Sigmoid colon (tissue), 6 donors: ENCODE measurements at regions not wholly inside any gene's neighbourhood (a gene's known extent, or its start where the extent isn't known, plus 50 kb on each side); places are given as distances from the start of the nearest gene placed in this dataset.

Source experiments
- DNase-seq: peaks from one replicate; pipeline ENCODE4 v3.0.0-alpha.2; 2019
- H3K27ac ChIP-seq, 4 donors: fragments of 200-600 bp; sonication (generic); one replicate each; pipeline ENCODE4 v1.5.1; 2016 to 2019; ENCODE audit warnings: mild to moderate bottlenecking in 1 of 4
- H3K27me3 ChIP-seq, 3 donors: fragments of 200-600 bp; sonication (generic); one replicate each; pipeline ENCODE4 v1.5.1; 2019; ENCODE audit warnings: mild to moderate bottlenecking in 1 of 3
- H3K36me3 ChIP-seq, 4 donors: fragments of 200-600 bp; sonication (generic); one replicate each; pipeline ENCODE4 v1.5.1; 2016 to 2019
- H3K4me1 ChIP-seq, 4 donors: fragments of 200-600 bp; sonication (generic); one replicate each; pipeline ENCODE4 v1.5.1; 2017 to 2019
- H3K4me3 ChIP-seq, 4 donors: fragments of 200-600 bp; sonication (generic); one replicate each; pipeline ENCODE4 v1.5.1; 2017 to 2019; ENCODE audit warnings: mild to moderate bottlenecking in 2 of 4, moderate library complexity in 1 of 4
- H3K9me3 ChIP-seq, 4 donors: fragments of 200-600 bp in 3 of 4; sonication (generic) in 3 of 4; one replicate each; pipeline versions ENCODE4 v1.5.1 to v1.6.1; 2013 to 2019
- CTCF ChIP-seq, 4 experiments: fragments of 450-650 bp in 3 of 4; fragments of 200-600 bp in 1 of 4; IDR thresholded peaks; one replicate each; pipeline ENCODE4 v1.5.1; 2016 to 2019; ENCODE audit warnings: antibody characterized with exemption in 4 of 4, mild to moderate bottlenecking in 3 of 4, moderate library complexity in 2 of 4
- EP300 ChIP-seq, 4 donors: sonication (generic); formaldehyde crosslinking; IDR thresholded peaks; one replicate each; pipeline ENCODE4 v1.6.1; 2017; ENCODE audit warnings: antibody characterized with exemption in 4 of 4
- POLR2A ChIP-seq, 2 donors: fragments of 450-650 bp; IDR thresholded peaks; one replicate each; pipeline ENCODE4 v1.6.1; 2016; ENCODE audit warnings: antibody characterized with exemption in 2 of 2, mild to moderate bottlenecking in 2 of 2, moderate library complexity in 2 of 2
- POLR2AphosphoS5 ChIP-seq, 4 donors: sonication (generic); formaldehyde crosslinking; IDR thresholded peaks; one replicate each; pipeline ENCODE4 v1.6.1; 2017; ENCODE audit warnings: antibody characterized with exemption in 4 of 4
- WGBS, 2 donors: extraction: QIAGEN DNeasy Blood & Tissue Kit; methylation state at CpG; one replicate each; pipeline ENCODE4 v1.1.7; 2013; 5-methylcytosine and 5-hydroxymethylcytosine counted together
- intact Hi-C: fragments of 100-400 bp; cut with DNase I; formaldehyde crosslinking; loops from one replicate; pipeline ENCODE4 v1.15.1; 2023
- donor health status: healthy with polysubstance abuse.
- donor health status: healthy.

- Histone ChIP-seq H3K27ac (no peak overlapping the region), H3K4me1 (no peaks in the 10 kb centered on the region), H3K4me3 (no peak overlapping the region), H3K9me3 (no peaks in the 10 kb centered on the region), H3K36me3 (no peaks in the 10 kb centered on the region), H3K27me3 (no peaks in the 10 kb centered on the region)
- no peak for DNase-seq
- TF ChIP-seq POLR2AphosphoS5 (IDR thresholded peaks at IDR 0.05), result no peak
- no peak for TF ChIP-seq EP300 (IDR thresholded peaks at IDR 0.05)
- no peak for TF ChIP-seq CTCF (IDR thresholded peaks at IDR 0.05)
- TF ChIP-seq POLR2A (IDR thresholded peaks at IDR 0.05), result no peak
- intact Hi-C loops, result no loop called here
Observed at GRCh38 chr11:50155508-50155907, 122.8 kb downstream of the OR4C45 start.

- H3K4me3 ChIP-seq, result no peak overlapping the region
- H3K4me1 ChIP-seq, result no peaks in the 10 kb centered on the region
- H3K27me3 ChIP-seq, result no peaks in the 10 kb centered on the region
- no peak for TF ChIP-seq POLR2AphosphoS5 (IDR thresholded peaks at IDR 0.05)
- no peak for TF ChIP-seq CTCF (IDR thresholded peaks at IDR 0.05)
- no peak for TF ChIP-seq POLR2A (IDR thresholded peaks at IDR 0.05)
- TF ChIP-seq EP300 (IDR thresholded peaks at IDR 0.05), result no peak
- DNase-seq, result no peak
- 91 to 92% methylated on average over 13 of the region's 13 CpGs for WGBS, 2 donors
- H3K9me3 ChIP-seq, result peaks cover 0 to 13% (median 0%) of the 10 kb centered on the region in 4 donors
- H3K27ac ChIP-seq, result no peak overlapping the region
- H3K36me3 ChIP-seq, result no peaks in the 10 kb centered on the region
- intact Hi-C loops, result no loop called here
Observed at GRCh38 chr11:50164050-50164449, 131.4 kb downstream of the OR4C45 start.

GRCh38 chr11:50169634-50170033, 137.0 kb downstream of the OR4C45 start:
- DNase-seq, result no peak
- Histone ChIP-seq H3K4me1 (no peaks in the 10 kb centered on the region), H3K36me3 (no peaks in the 10 kb centered on the region), H3K4me3 (no peak overlapping the region), H3K27me3 (no peaks in the 10 kb centered on the region), H3K9me3 (peaks cover 0 to 8% (median 0%) of the 10 kb centered on the region in 4 donors), H3K27ac (no peak overlapping the region)
- TF ChIP-seq POLR2A (IDR thresholded peaks at IDR 0.05) (no peak), CTCF (IDR thresholded peaks at IDR 0.05) (no peak), POLR2AphosphoS5 (IDR thresholded peaks at IDR 0.05) (no peak), EP300 (IDR thresholded peaks at IDR 0.05) (no peak)
- WGBS, 2 donors, result 93 to 94% methylated on average over 13 of the region's 13 CpGs
- intact Hi-C loops, result no loop called here

- Histone ChIP-seq H3K4me1 (no peaks in the 10 kb centered on the region), H3K36me3 (no peaks in the 10 kb centered on the region), H3K9me3 (peaks cover 0 to 8% (median 0%) of the 10 kb centered on the region in 4 donors), H3K27me3 (no peaks in the 10 kb centered on the region), H3K4me3 (no peak overlapping the region), H3K27ac (no peak overlapping the region)
- TF ChIP-seq POLR2AphosphoS5 (IDR thresholded peaks at IDR 0.05) (no peak), EP300 (IDR thresholded peaks at IDR 0.05) (no peak), CTCF (IDR thresholded peaks at IDR 0.05) (no peak), POLR2A (IDR thresholded peaks at IDR 0.05) (no peak)
- intact Hi-C loops, result no loop called here
- WGBS, 2 donors, result 89 to 91% methylated on average over 17 of the region's 17 CpGs
- no peak for DNase-seq
Observed at GRCh38 chr11:50170115-50170514, 137.4 kb downstream of the OR4C45 start.

GRCh38 chr11:50174189-50174588, 141.5 kb downstream of the OR4C45 start:
- no peak overlapping the region for H3K4me3 ChIP-seq
- H3K27me3 ChIP-seq, result no peaks in the 10 kb centered on the region
- no peak overlapping the region for H3K27ac ChIP-seq
- no peaks in the 10 kb centered on the region for H3K4me1 ChIP-seq
- peak in 2 of 4 experiments; percentile 10 to 11 for TF ChIP-seq CTCF (IDR thresholded peaks at IDR 0.05)
- TF ChIP-seq POLR2AphosphoS5 (IDR thresholded peaks at IDR 0.05), result no peak
- no peak for DNase-seq
- no peaks in the 10 kb centered on the region for H3K9me3 ChIP-seq
- no peaks in the 10 kb centered on the region for H3K36me3 ChIP-seq
- intact Hi-C loops, result no loop called here
